Lung (tissue), 11 donors: ENCODE measurements at regions not wholly inside any gene's neighbourhood (a gene's known extent, or its start where the extent isn't known, plus 50 kb on each side); places are given as distances from the start of the nearest gene placed in this dataset.

Source experiments
- ATAC-seq: fragments of 200-7000 bp; cut with Tn5 transposase; one replicate; pipeline ENCODE4 v1.9.1; 2020; ENCODE audit warnings: moderate number of reproducible peaks; ENCODE audit not compliant: insufficient read depth, low FRiP score
- DNase-seq, 3 donors: peaks; one replicate each; pipeline ENCODE4 v3.0.0-alpha.2; 2013 to 2017
- H3K27ac ChIP-seq, 2 donors: one replicate each; pipeline ENCODE4 v1.5.1; 2013; ENCODE audit warnings: mild to moderate bottlenecking in 2 of 2, moderate library complexity in 2 of 2, control low read depth in 1 of 2, inconsistent platforms in 1 of 2, low read depth in 1 of 2, low read length in 1 of 2
- H3K27me3 ChIP-seq, 3 donors: one replicate each; pipeline ENCODE4 v1.5.1; 2013; ENCODE audit warnings: low read length in 2 of 3; ENCODE audit not compliant: control insufficient read depth in 3 of 3, insufficient read depth in 3 of 3
- H3K36me3 ChIP-seq, 4 donors: one replicate each; pipeline ENCODE4 v1.5.1; 2013; ENCODE audit warnings: low read length in 4 of 4, mild to moderate bottlenecking in 1 of 4, moderate library complexity in 1 of 4; ENCODE audit not compliant: control insufficient read depth in 4 of 4, insufficient read depth in 4 of 4
- H3K4me1 ChIP-seq, 5 donors: one replicate each; pipeline ENCODE4 v1.5.1; 2013; ENCODE audit warnings: low read length in 5 of 5, mild to moderate bottlenecking in 2 of 5, moderate library complexity in 1 of 5; ENCODE audit not compliant: control insufficient read depth in 5 of 5, insufficient read depth in 5 of 5
- H3K4me3 ChIP-seq: one replicate; pipeline ENCODE4 v1.5.1; 2013; ENCODE audit warnings: mild to moderate bottlenecking, control low read depth, moderate library complexity
- H3K9ac ChIP-seq, 2 donors: one replicate each; pipeline ENCODE4 v1.5.1; 2013; ENCODE audit warnings: low read length in 2 of 2, control low read depth in 1 of 2; ENCODE audit not compliant: insufficient read depth in 1 of 2
- H3K9me3 ChIP-seq, 4 donors: one replicate each; pipeline ENCODE4 v1.5.1; 2013; ENCODE audit warnings: low read length in 3 of 4, mild to moderate bottlenecking in 1 of 4, moderate library complexity in 1 of 4; ENCODE audit not compliant: control insufficient read depth in 4 of 4, insufficient read depth in 3 of 4
- CTCF ChIP-seq: IDR thresholded peaks from 2 replicates; pipeline ENCODE4 v1.5.1; 2012; ENCODE audit warnings: mild to moderate bottlenecking; ENCODE audit errors: control extremely low read depth, extremely low read depth
- WGBS, 2 donors: extraction: QIAGEN DNeasy Blood & Tissue Kit; methylation state at CpG; one replicate each; pipeline ENCODE4 v1.1.7; 2013; 5-methylcytosine and 5-hydroxymethylcytosine counted together
- donor health status: control.
- donor health status: control.
- donor health status: Bipolar disorder and iron deficiency.
- donor health status: healthy.
- donor health status: DM: yes; HTN: yes; CAD: no.

- no peaks in the 10 kb centered on the region for H3K4me1 ChIP-seq
- WGBS, 2 donors, result 58 to 64% methylated on average over 3 of the region's 3 CpGs
- no peak overlapping the region for H3K27ac ChIP-seq
- no peaks in the 10 kb centered on the region for H3K36me3 ChIP-seq
- no peak overlapping the region for H3K9ac ChIP-seq
- TF ChIP-seq CTCF, result no peak
- no peaks in the 10 kb centered on the region for H3K9me3 ChIP-seq
- DNase-seq, result no peak
- no peak for ATAC-seq
- H3K27me3 ChIP-seq, result no peaks in the 10 kb centered on the region
- H3K4me3 ChIP-seq, result no peak overlapping the region
Observed at GRCh38 chr14:25551674-25552073, 501.7 kb upstream of the STXBP6 start.

GRCh38 chr14:25546826-25547225 lies 496.9 kb upstream of the STXBP6 start:
- TF ChIP-seq CTCF, result no peak
- H3K4me3 ChIP-seq, result no peak overlapping the region
- WGBS, 2 donors, result 74 to 76% methylated on average over 2 of the region's 2 CpGs
- H3K4me1 ChIP-seq, result no peaks in the 10 kb centered on the region
- no peak overlapping the region for H3K27ac ChIP-seq
- H3K36me3 ChIP-seq, result no peaks in the 10 kb centered on the region
- H3K9me3 ChIP-seq, result no peaks in the 10 kb centered on the region
- DNase-seq, result no peak
- no peaks in the 10 kb centered on the region for H3K27me3 ChIP-seq
- no peak for ATAC-seq
- H3K9ac ChIP-seq, result no peak overlapping the region

GRCh38 chr14:25537846-25538455 lies 488.0 kb upstream of the STXBP6 start:
- no peak overlapping the region for H3K27ac ChIP-seq
- no peak overlapping the region for H3K4me3 ChIP-seq
- TF ChIP-seq CTCF, result no peak
- 50 to 57% methylated on average over 2 of the region's 2 CpGs for WGBS, 2 donors
- DNase-seq, result peak; percentile 6 to 25 (median 22)
- H3K9me3 ChIP-seq, result no peaks in the 10 kb centered on the region
- no peaks in the 10 kb centered on the region for H3K36me3 ChIP-seq
- H3K27me3 ChIP-seq, result no peaks in the 10 kb centered on the region
- no peak overlapping the region for H3K9ac ChIP-seq
- no peaks in the 10 kb centered on the region for H3K4me1 ChIP-seq
- ATAC-seq, result no peak

- TF ChIP-seq CTCF, result no peak
- ATAC-seq (no peak), DNase-seq (no peak)
- Histone ChIP-seq H3K27me3 (no peaks in the 10 kb centered on the region), H3K36me3 (no peaks in the 10 kb centered on the region), H3K9ac (no peak overlapping the region), H3K4me1 (no peaks in the 10 kb centered on the region), H3K4me3 (no peak overlapping the region), H3K27ac (no peak overlapping the region), H3K9me3 (no peaks in the 10 kb centered on the region)
- WGBS, 2 donors, result 95 to 97% methylated on average over 2 of the region's 2 CpGs
Observed at GRCh38 chr14:25526290-25526689, 476.3 kb upstream of the STXBP6 start.
